HEK293T (cell line): ENCODE measurements at regions not wholly inside any gene's neighbourhood (a gene's known extent, or its start where the extent isn't known, plus 50 kb on each side); places are given as distances from the start of the nearest gene placed in this dataset.
"Not testable (repeated sequence)": the region's sequence is repeated elsewhere in the genome, so short reads cannot be mapped to it uniquely, and the experiment has no call there.

Source experiments
- BHLHE40 ChIP-seq: fragments of 450-650 bp; IDR thresholded peaks from 2 replicates; pipeline ENCODE4 v1.6.1; 2016; ENCODE audit warnings: mild to moderate bottlenecking, moderate library complexity, borderline replicate concordance
- CTBP1 ChIP-seq: fragments of 450-650 bp; IDR thresholded peaks from 2 replicates; pipeline ENCODE4 v1.6.1; 2016; ENCODE audit warnings: borderline replicate concordance
- FOXK2 ChIP-seq: fragments of 450-650 bp; IDR thresholded peaks from 2 replicates; pipeline ENCODE4 v1.6.1; 2016; ENCODE audit warnings: mild to moderate bottlenecking
- HDGF ChIP-seq: fragments of 450-650 bp; IDR thresholded peaks from 2 replicates; pipeline ENCODE4 v1.6.1; 2017; ENCODE audit warnings: antibody characterized with exemption, borderline replicate concordance
- LEF1 ChIP-seq: fragments of 450-650 bp; IDR thresholded peaks from 2 replicates; pipeline ENCODE4 v1.6.1; 2017; ENCODE audit warnings: mild to moderate bottlenecking, borderline replicate concordance
- NFRKB ChIP-seq: fragments of 450-650 bp; IDR thresholded peaks from 2 replicates; pipeline ENCODE4 v1.6.1; 2016; ENCODE audit warnings: mild to moderate bottlenecking, moderate library complexity
- SP1 ChIP-seq: fragments of 450-650 bp; IDR thresholded peaks from 2 replicates; pipeline ENCODE4 v1.6.1; 2017
- SUZ12 ChIP-seq: fragments of 450-650 bp; IDR thresholded peaks from 2 replicates; pipeline ENCODE4 v1.6.1; 2016; ENCODE audit warnings: mild to moderate bottlenecking
- TARDBP ChIP-seq: fragments of 450-650 bp; IDR thresholded peaks from 2 replicates; pipeline ENCODE4 v1.6.1; 2016

GRCh38 chr2:87263868-87264518, 242.3 kb upstream of the PLGLB1 start:
- TF ChIP-seq SUZ12, LEF1, CTBP1, FOXK2, TARDBP, SP1, BHLHE40, NFRKB, HDGF: not testable (repeated sequence)
